ENCODE measurements at regions not wholly inside any gene's neighbourhood (a gene's known extent, or its start where the extent isn't known, plus 50 kb on each side); places are given as distances from the start of the nearest gene placed in this dataset.

GRCh38 chr2:58903427-58903826, 662.3 kb upstream of the FANCL start:
- DNase-seq (no peak), ATAC-seq (no peak)
- H3K9me3 ChIP-seq, result no peaks in the 10 kb centered on the region
- no peak overlapping the region for H3K4me3 ChIP-seq
- H3K27ac ChIP-seq, result no peak overlapping the region
- intact Hi-C loops (cut with DNase I), result no loop called here
- no peaks in the 10 kb centered on the region for H3K4me1 ChIP-seq
- TF ChIP-seq, protein P1, sequence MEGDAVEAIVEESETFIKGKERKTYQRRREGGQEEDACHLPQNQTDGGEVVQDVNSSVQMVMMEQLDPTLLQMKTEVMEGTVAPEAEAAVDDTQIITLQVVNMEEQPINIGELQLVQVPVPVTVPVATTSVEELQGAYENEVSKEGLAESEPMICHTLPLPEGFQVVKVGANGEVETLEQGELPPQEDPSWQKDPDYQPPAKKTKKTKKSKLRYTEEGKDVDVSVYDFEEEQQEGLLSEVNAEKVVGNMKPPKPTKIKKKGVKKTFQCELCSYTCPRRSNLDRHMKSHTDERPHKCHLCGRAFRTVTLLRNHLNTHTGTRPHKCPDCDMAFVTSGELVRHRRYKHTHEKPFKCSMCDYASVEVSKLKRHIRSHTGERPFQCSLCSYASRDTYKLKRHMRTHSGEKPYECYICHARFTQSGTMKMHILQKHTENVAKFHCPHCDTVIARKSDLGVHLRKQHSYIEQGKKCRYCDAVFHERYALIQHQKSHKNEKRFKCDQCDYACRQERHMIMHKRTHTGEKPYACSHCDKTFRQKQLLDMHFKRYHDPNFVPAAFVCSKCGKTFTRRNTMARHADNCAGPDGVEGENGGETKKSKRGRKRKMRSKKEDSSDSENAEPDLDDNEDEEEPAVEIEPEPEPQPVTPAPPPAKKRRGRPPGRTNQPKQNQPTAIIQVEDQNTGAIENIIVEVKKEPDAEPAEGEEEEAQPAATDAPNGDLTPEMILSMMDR (IDR thresholded peaks at IDR 0.05), result no peak
- 89 to 93% (median 92%) methylated on average over 2 of the region's 2 CpGs for WGBS, 3 donors
- H3K36me3 ChIP-seq (ENCODE audit: insufficient read depth in 1 of 2, low read depth in 1 of 2), result no peaks in the 10 kb centered on the region
- H3K27me3 ChIP-seq (ENCODE audit: insufficient read depth in 3 of 3, low read length in 2 of 3), result peaks cover 0 to 3% (median 0%) of the 10 kb centered on the region in 3 donors

- 67 to 73% (median 70%) methylated on average over 10 of the region's 10 CpGs for WGBS, 3 donors
- Histone ChIP-seq H3K27me3 (ENCODE audit: insufficient read depth in 3 of 3, low read length in 2 of 3) (peaks cover 0 to 3% (median 0%) of the 10 kb centered on the region in 3 donors), H3K4me1 (no peaks in the 10 kb centered on the region), H3K27ac (no peak overlapping the region), H3K4me3 (no peak overlapping the region), H3K36me3 (ENCODE audit: insufficient read depth in 1 of 2, low read depth in 1 of 2) (no peaks in the 10 kb centered on the region), H3K9me3 (no peaks in the 10 kb centered on the region)
- ATAC-seq, result no peak
- intact Hi-C loops (cut with DNase I), result no loop called here
- TF ChIP-seq, protein P1 (IDR thresholded peaks at IDR 0.05), result no peak
- no peak for DNase-seq
Observed at GRCh38 chr2:58900246-58901027, 659.3 kb upstream of the FANCL start.

DNA sequence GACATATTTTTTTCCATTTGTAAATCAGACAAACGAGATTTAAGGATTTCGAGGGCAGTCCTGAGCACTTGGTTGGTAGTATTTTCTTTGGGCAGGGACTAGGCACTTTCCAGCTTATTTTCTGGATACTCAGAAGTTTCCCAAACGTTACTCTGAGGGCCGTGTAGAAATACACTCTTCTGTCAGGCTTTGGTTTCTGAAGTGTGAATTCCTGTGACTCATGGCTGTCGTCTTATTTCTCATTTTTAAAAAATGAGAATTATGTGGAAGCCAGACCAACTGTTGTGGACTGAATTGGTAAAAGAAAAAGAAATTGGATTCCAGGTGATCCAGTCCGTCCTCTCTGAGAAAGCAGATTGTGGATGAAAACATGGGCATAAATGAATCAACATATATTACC, 658.6 kb upstream of the FANCL start:
- no peak overlapping the region for H3K27ac ChIP-seq
- intact Hi-C loops (cut with DNase I), result no loop called here
- TF ChIP-seq, protein P1 (IDR thresholded peaks at IDR 0.05), result no peak
- ATAC-seq (no peak), DNase-seq (no peak)
- peaks cover 0 to 3% (median 0%) of the 10 kb centered on the region in 3 donors for H3K27me3 ChIP-seq (ENCODE audit: insufficient read depth in 3 of 3, low read length in 2 of 3)
- WGBS, 3 donors, result 52 to 76% (median 65%) methylated on average over 6 of the region's 6 CpGs
- H3K9me3 ChIP-seq, result no peaks in the 10 kb centered on the region
- H3K36me3 ChIP-seq (ENCODE audit: insufficient read depth in 1 of 2, low read depth in 1 of 2), result no peaks in the 10 kb centered on the region
- H3K4me3 ChIP-seq, result no peak overlapping the region
- no peaks in the 10 kb centered on the region for H3K4me1 ChIP-seq

DNA sequence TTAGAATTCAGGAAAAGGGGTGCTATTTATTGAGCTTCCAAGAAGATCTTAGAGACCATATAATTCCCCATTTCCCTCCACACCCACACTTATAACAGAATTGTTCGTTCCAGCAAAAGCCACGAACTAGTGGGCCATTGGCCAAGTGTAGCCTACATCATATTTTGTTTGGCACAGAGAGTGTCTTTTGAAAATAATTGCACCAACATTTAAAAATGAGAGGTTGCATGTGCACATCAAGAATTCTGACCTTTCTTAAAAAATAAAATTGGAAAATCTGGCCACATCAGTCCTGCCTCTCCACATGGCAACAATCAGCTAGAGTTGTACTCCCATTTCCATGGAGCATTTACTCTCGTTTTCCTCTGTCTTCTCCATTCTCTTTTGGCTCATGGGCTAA, 655.5 kb upstream of the FANCL start:
- Histone ChIP-seq H3K27ac (no peak overlapping the region), H3K36me3 (ENCODE audit: insufficient read depth in 1 of 2, low read depth in 1 of 2) (no peaks in the 10 kb centered on the region), H3K9me3 (no peaks in the 10 kb centered on the region), H3K4me1 (no peaks in the 10 kb centered on the region), H3K4me3 (no peak overlapping the region), H3K27me3 (ENCODE audit: insufficient read depth in 3 of 3, low read length in 2 of 3) (no peaks in the 10 kb centered on the region)
- no peak for DNase-seq
- intact Hi-C loops (cut with DNase I), result no loop called here
- TF ChIP-seq, protein P1 (IDR thresholded peaks at IDR 0.05), result no peak
- no peak for ATAC-seq
- 15 to 26% (median 24%) methylated on average over 3 of the region's 3 CpGs for WGBS, 3 donors

- TF ChIP-seq, protein P1 (IDR thresholded peaks at IDR 0.05), result no peak
- Histone ChIP-seq H3K36me3 (ENCODE audit: insufficient read depth in 1 of 2, low read depth in 1 of 2) (no peaks in the 10 kb centered on the region), H3K27ac (no peak overlapping the region), H3K4me3 (no peak overlapping the region), H3K27me3 (ENCODE audit: insufficient read depth in 3 of 3, low read length in 2 of 3) (no peaks in the 10 kb centered on the region), H3K9me3 (no peaks in the 10 kb centered on the region), H3K4me1 (no peaks in the 10 kb centered on the region)
- DNase-seq (no peak), ATAC-seq (no peak)
- 43 to 67% (median 44%) methylated on average over 4 of the region's 4 CpGs for WGBS, 3 donors
- intact Hi-C loops (cut with DNase I), result no loop called here
Observed at GRCh38 chr2:58895857-58896256, 654.7 kb upstream of the FANCL start.
